Smooth muscle cell (in vitro differentiated cells): ENCODE measurements at regions not wholly inside any gene's neighbourhood (a gene's known extent, or its start where the extent isn't known, plus 50 kb on each side); places are given as distances from the start of the nearest gene placed in this dataset.
A peak's percentile ranks its signal among the peaks of the same experiment; 100 is the strongest.

ENCODE experiments used
- DNase-seq: peaks from one replicate; lab custom pipeline; 2025; ENCODE audit not compliant: unreplicated experiment; lab: John Stamatoyannopoulos, UW
- H2AFZ ChIP-seq: fragments of 200-600 bp; sonication (generic); 2 replicates; pipeline ENCODE4 v1.6.0; 2016; ENCODE audit warnings: antibody characterized with exemption, low read depth, mild to moderate bottlenecking
- H3F3A ChIP-seq: fragments of 200-600 bp; sonication (generic); 2 replicates; pipeline ENCODE4 v1.6.0; 2017; ENCODE audit warnings: antibody characterized with exemption, low read depth
- H3K27ac ChIP-seq: fragments of 200-600 bp; sonication (generic); 2 replicates; pipeline ENCODE4 v1.5.1; 2016; ENCODE audit warnings: low read depth, mild to moderate bottlenecking
- H3K27me3 ChIP-seq: fragments of 200-600 bp; sonication (generic); 2 replicates; pipeline ENCODE4 v1.6.1; 2016; ENCODE audit warnings: low read depth, mild to moderate bottlenecking
- H3K36me3 ChIP-seq: fragments of 200-600 bp; sonication (generic); 2 replicates; pipeline ENCODE4 v1.5.1; 2016; ENCODE audit warnings: low read depth
- H3K4me1 ChIP-seq: fragments of 200-600 bp; sonication (generic); 2 replicates; pipeline ENCODE4 v1.5.1; 2016; ENCODE audit warnings: low read depth
- H3K4me2 ChIP-seq: fragments of 200-600 bp; sonication (generic); 2 replicates; pipeline ENCODE4 v1.6.0; 2016; ENCODE audit warnings: mild to moderate bottlenecking
- H3K4me3 ChIP-seq: fragments of 200-600 bp; sonication (generic); 2 replicates; pipeline ENCODE4 v1.5.1; 2016; ENCODE audit warnings: mild to moderate bottlenecking
- H3K79me2 ChIP-seq: fragments of 200-600 bp; sonication (generic); 2 replicates; pipeline ENCODE4 v1.6.0; 2016; ENCODE audit warnings: low read depth, mild to moderate bottlenecking
- H3K9ac ChIP-seq: fragments of 200-600 bp; sonication (generic); 2 replicates; pipeline ENCODE4 v1.6.0; 2016; ENCODE audit warnings: low read depth
- H3K9me3 ChIP-seq: fragments of 200-600 bp; sonication (generic); replicated peaks from 2 replicates; pipeline ENCODE4 v1.5.1; 2016; ENCODE audit warnings: low read depth
- H4K20me1 ChIP-seq: fragments of 200-600 bp; sonication (generic); 2 replicates; pipeline ENCODE4 v1.6.0; 2016; ENCODE audit warnings: low read depth
- CTCF ChIP-seq: fragments of 200-600 bp; sonication (generic); IDR thresholded peaks from 2 replicates; pipeline ENCODE4 v1.5.1; 2017; ENCODE audit warnings: borderline replicate concordance, mild to moderate bottlenecking, antibody characterized with exemption; ENCODE audit not compliant: insufficient read depth, poor library complexity, severe bottlenecking
- WGBS: methylation state at CpG from one replicate; pipeline ENCODE4 v1.1.7; 2016; ENCODE audit warnings: low lambda C conversion rate; 5-methylcytosine and 5-hydroxymethylcytosine counted together

- no peak for TF ChIP-seq CTCF
- no peak overlapping the region for H3K9ac ChIP-seq
- H3K36me3 ChIP-seq = no peaks in the 10 kb centered on the region
- H4K20me1 ChIP-seq = no peaks in the 10 kb centered on the region
- no peaks in the 10 kb centered on the region for H3K27me3 ChIP-seq
- H3F3A ChIP-seq = no peaks in the 10 kb centered on the region
- no peak overlapping the region for H3K27ac ChIP-seq
- no peak overlapping the region for H3K4me2 ChIP-seq
- no peaks in the 10 kb centered on the region for H3K4me1 ChIP-seq
- no peaks in the 10 kb centered on the region for H3K9me3 ChIP-seq
- DNase-seq = no peak
- no peak overlapping the region for H3K4me3 ChIP-seq
- WGBS = 88% methylated on average over 9 of the region's 9 CpGs
- no peaks in the 10 kb centered on the region for H3K79me2 ChIP-seq
- H2AFZ ChIP-seq = no peak overlapping the region
These were observed 134.2 kb upstream of the THBS2 start for GRCh38 chr6:169387809-169388383.

GRCh38 chr6:169386411-169387057 lies 132.9 kb upstream of the THBS2 start:
- DNase-seq = no peak
- no peak overlapping the region for H2AFZ ChIP-seq
- TF ChIP-seq CTCF = no peak
- peak overlapping the region; percentile 58 for H3K4me2 ChIP-seq
- H3K79me2 ChIP-seq = no peaks in the 10 kb centered on the region
- H3K9me3 ChIP-seq = no peaks in the 10 kb centered on the region
- no peaks in the 10 kb centered on the region for H3K27me3 ChIP-seq
- no peak overlapping the region for H3K27ac ChIP-seq
- WGBS = 57% methylated on average over 20 of the region's 20 CpGs
- H3F3A ChIP-seq = no peaks in the 10 kb centered on the region
- H4K20me1 ChIP-seq = no peaks in the 10 kb centered on the region
- no peak overlapping the region for H3K9ac ChIP-seq
- H3K36me3 ChIP-seq = no peaks in the 10 kb centered on the region
- H3K4me3 ChIP-seq = no peak overlapping the region
- H3K4me1 ChIP-seq = no peaks in the 10 kb centered on the region

GRCh38 chr6:169385237-169385880 lies 131.7 kb upstream of the THBS2 start:
- Histone ChIP-seq H3F3A (no peaks in the 10 kb centered on the region), H3K4me2 (no peak overlapping the region), H3K9ac (no peak overlapping the region), H3K27me3 (no peaks in the 10 kb centered on the region), H3K27ac (no peak overlapping the region), H2AFZ (no peak overlapping the region), H3K4me3 (no peak overlapping the region), H3K36me3 (no peaks in the 10 kb centered on the region), H4K20me1 (no peaks in the 10 kb centered on the region), H3K9me3 (no peaks in the 10 kb centered on the region), H3K79me2 (no peaks in the 10 kb centered on the region), H3K4me1 (no peaks in the 10 kb centered on the region)
- DNase-seq = no peak
- 94% methylated on average over 9 of the region's 9 CpGs for WGBS
- TF ChIP-seq CTCF = no peak
